Left renal cortex interstitium (tissue), 4 donors: ENCODE measurements at regions not wholly inside any gene's neighbourhood (a gene's known extent, or its start where the extent isn't known, plus 50 kb on each side); places are given as distances from the start of the nearest gene placed in this dataset.
"Not testable (repeated sequence)": the region's sequence is repeated elsewhere in the genome, so short reads cannot be mapped to it uniquely, and the experiment has no call there.

Experiments used
- DNase-seq, 4 donors: peaks; one replicate each; pipeline ENCODE4 v3.0.0-alpha.2; 2013; ENCODE audit warnings: low read depth in 4 of 4, low spot score in 2 of 4, missing footprints in 1 of 4

GRCh38 chr1:218900615-218901014 lies 273.1 kb upstream of the LYPLAL1 start:
- no peak for DNase-seq

- DNase-seq = no peak
Observed at GRCh38 chr1:218904416-218904815, 269.3 kb upstream of the LYPLAL1 start.

- DNase-seq = no peak
Observed at GRCh38 chr1:218916720-218917119, 257.0 kb upstream of the LYPLAL1 start.

GRCh38 chr1:218917656-218918055 lies 256.0 kb upstream of the LYPLAL1 start:
- DNase-seq = no peak

DNA sequence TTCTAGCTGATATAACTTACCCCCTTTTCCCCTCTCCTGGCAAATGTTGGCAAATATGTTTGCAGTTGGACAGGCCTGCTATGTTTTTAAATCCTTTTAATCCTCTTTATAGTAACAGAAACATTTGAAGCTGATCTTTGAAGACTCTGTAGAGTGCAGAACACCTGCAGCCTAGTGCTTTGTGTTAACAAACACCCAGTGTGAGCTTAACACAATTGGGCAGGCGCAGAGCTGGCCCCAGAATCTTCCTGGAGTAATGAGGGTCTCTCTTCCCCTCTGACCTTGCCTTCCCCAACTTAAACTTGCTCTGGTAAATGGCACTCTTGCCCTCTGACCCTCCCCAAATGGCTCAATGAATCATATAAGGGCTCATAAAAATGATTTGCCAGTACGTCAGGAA lies 247.9 kb upstream of the LYPLAL1 start:
- DNase-seq = no peak

- no peak for DNase-seq
Observed at GRCh38 chr1:218926631-218927030, 247.0 kb upstream of the LYPLAL1 start.

GRCh38 chr1:218930000-218930399 lies 243.7 kb upstream of the LYPLAL1 start:
- no peak for DNase-seq

- DNase-seq = no peak
Observed at GRCh38 chr1:218930472-218931241, 243.0 kb upstream of the LYPLAL1 start.

GRCh38 chr1:218931324-218931723 lies 242.4 kb upstream of the LYPLAL1 start:
- no peak for DNase-seq

- no peak for DNase-seq
Observed at GRCh38 chr1:218933513-218933912, 240.2 kb upstream of the LYPLAL1 start.

DNA sequence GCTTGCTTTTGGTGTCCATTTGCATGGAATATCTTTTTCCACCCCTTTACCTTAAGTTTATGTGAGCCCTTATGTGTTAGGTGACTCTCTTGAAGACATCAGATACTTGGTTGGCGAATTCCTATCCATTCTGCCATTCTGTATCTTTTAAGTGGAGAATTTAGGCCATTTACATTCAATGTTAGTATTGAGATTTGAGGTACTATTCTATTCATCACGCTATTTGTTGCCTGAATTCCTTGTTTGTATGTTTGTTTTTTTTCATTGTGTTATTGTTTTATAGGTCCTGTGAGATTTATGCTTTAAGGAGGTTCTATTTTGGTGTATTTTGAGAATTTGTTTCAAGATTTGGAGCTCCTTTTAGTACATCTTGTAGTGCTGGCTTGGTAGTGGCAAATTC lies 238.3 kb upstream of the LYPLAL1 start:
- DNase-seq = not testable (repeated sequence)

DNA sequence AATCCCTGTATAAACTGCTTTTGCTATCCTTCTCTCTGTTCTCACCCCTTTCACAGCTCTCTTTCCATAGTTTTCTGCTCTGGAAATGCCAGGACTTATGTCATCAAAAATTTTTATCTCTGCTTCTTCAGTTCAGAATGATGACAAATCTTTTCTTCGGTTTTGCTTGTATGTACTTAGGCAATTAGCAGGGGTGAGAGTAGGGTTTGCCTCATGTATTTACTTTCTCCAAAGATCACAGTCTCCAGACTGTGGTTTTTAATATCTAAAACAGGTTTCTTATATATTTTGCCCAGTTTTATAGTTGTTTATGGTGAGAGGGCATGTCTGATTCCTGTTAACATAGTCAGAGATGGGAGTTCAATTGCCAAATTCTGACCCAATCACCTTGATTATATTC lies 235.4 kb upstream of the LYPLAL1 start:
- DNase-seq = no peak

- no peak for DNase-seq
Observed at GRCh38 chr1:218939095-218939494, 234.6 kb upstream of the LYPLAL1 start.

DNA sequence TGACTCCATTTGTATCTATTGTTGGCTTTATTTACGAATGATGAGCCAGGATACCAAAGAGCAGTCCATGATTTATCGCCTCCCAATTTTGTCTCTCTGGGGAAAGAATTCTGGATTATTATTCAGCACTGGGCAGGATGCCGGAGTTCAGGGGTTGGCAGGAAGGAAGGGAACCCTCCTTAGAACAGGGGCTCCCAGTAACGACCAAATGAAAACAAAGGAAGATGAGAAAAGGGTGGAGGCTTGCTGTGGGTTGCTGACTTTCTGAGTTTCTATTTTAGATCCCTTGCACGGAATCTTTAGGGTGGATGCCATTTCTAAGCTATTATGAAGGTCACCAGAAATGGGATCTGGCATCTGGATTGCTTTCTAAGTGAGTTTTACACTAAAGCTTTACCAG lies 231.2 kb upstream of the LYPLAL1 start:
- DNase-seq = no peak

DNA sequence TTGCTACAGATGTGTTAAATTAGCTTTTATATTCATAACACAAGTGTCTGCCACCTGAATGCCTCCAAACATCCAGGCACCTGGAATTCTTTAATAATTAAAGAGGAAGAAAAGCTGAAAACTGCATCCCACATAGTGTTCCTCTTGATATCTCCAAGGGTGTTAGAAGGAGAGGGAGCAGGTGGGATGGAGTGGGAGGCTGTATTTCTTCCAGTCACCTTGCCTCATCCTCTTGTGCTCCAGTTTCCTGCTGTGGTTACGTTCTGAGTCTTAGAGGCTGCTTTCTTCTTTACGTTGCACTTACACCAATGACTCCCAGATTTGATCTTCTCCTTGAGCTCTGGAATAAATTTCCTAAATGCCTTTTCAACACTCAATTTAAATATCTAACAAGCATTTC lies 230.3 kb upstream of the LYPLAL1 start:
- DNase-seq = no peak

DNA sequence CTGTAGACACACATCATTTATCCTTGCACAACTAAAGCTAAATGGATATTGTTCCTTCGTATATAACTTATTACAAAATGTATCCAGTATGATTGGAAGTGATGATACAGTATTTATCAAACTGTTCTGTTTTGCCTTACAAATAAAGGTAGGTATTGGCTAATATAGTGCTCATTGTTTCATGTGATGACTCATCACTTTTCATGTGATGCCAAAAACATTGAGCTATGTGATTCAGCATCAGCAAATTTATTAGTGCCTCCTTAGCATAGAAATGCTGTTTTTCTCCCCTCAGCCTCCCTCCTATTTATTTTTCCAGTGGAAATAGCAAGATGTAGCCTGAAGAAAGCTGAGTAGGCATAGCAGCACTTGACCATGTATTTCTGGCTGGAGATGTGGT lies 228.6 kb upstream of the LYPLAL1 start:
- no peak for DNase-seq

DNA sequence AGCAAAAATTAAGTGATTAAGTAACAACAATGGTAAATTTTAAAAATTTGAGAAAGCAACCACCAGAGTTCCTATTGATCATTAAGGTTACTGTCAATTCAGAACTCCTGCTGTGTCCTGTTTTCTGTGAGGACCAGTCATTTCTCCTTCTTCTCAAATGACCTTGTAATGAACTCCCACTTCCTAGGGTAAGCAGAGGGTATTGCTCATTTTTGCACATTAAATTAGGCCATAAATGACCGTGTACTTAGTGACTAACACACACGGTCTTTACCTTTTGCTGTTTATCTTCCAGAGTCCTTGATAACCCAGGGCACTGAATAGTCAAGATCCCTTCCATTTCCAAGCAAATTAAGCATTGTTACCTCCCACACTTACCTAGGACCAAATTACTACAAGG lies 227.5 kb upstream of the LYPLAL1 start:
- no peak for DNase-seq

DNA sequence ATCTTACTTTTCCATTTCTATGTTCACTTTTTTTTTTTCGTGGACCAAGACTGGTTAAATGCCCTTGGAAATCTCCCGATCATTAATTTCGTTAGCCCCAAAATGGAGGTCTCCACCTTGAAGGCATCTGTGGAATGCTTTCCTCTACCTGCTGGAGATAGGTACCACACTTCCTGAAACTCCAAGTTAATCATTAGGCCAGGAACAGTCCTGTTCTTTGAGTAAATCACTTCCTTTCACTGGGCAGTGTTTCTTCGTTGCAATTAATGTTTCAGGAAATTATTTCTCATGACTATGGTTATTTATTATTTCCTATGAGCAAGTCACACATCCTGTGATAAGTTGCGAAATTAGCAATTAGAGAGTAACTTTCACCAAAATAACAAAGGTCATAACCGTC lies 225.2 kb upstream of the LYPLAL1 start:
- no peak for DNase-seq

DNA sequence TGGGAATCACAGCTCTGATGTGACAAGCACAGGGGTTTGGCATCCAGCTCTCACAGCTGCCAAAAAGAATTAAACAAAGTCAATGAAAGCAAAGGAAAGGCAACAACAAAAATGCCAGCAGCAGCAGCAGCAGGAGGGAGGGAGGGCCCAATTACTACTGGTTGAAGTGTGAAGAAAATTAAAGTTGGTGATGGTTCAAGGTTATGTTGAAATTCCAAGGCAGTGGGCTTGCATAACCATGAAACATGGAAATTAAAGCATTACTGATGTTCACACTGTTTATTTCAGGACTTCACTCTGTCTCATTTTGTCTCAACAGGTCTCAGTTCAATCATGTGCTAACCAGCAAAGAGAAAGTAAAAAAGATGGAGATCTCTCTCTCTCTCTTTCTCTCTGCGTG lies 220.3 kb upstream of the LYPLAL1 start:
- DNase-seq = no peak

- DNase-seq = no peak
Observed at GRCh38 chr1:218957971-218958370, 215.7 kb upstream of the LYPLAL1 start.

- DNase-seq = no peak
Observed at GRCh38 chr1:218959784-218960183, 213.9 kb upstream of the LYPLAL1 start.

- no peak for DNase-seq
Observed at GRCh38 chr1:218964471-218965185, 209.1 kb upstream of the LYPLAL1 start.
